ENCODE measurements at regions not wholly inside any gene's neighbourhood (a gene's known extent, or its start where the extent isn't known, plus 50 kb on each side); places are given as distances from the start of the nearest gene placed in this dataset.

DNA sequence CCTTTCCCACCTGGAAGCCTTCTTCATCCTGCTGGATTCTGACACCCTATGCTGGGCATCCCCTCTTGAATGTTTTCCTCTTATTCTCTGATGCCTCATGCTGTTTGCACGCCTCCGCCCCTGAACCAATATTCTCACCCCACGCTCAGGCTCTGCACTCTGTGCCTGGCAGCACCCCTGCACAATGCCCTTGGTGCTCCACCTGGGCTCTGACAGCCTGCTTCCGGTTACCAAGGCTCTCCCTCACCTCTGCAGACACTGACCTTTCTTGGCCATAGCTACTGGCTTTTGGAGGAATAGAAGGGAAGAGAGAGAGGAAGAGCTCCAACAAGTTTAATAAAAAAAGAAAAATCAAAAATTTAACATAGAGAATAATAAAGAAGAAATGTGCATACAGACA is 108.7 kb upstream of the SHB start:
- no peak for TF ChIP-seq EZH2phosphoT487 (IDR thresholded peaks at IDR 0.05; ENCODE audit: low read length)
- TF ChIP-seq EZH2 (optimal IDR thresholded peaks at IDR 0.05; ENCODE audit: low read depth, low read length) = no peak

Data from MM.1S (cell line).